GM18519 (cell line): ENCODE measurements at regions not wholly inside any gene's neighbourhood (a gene's known extent, or its start where the extent isn't known, plus 50 kb on each side); places are given as distances from the start of the nearest gene placed in this dataset.

Source experiments
- ATAC-seq: cut with Tn5 transposase; IDR thresholded peaks from one replicate; pipeline ENCODE4 v1.9.1; 2021; ENCODE audit warnings: mild to moderate bottlenecking, moderate library complexity; ENCODE audit not compliant: unreplicated experiment, low FRiP score

DNA sequence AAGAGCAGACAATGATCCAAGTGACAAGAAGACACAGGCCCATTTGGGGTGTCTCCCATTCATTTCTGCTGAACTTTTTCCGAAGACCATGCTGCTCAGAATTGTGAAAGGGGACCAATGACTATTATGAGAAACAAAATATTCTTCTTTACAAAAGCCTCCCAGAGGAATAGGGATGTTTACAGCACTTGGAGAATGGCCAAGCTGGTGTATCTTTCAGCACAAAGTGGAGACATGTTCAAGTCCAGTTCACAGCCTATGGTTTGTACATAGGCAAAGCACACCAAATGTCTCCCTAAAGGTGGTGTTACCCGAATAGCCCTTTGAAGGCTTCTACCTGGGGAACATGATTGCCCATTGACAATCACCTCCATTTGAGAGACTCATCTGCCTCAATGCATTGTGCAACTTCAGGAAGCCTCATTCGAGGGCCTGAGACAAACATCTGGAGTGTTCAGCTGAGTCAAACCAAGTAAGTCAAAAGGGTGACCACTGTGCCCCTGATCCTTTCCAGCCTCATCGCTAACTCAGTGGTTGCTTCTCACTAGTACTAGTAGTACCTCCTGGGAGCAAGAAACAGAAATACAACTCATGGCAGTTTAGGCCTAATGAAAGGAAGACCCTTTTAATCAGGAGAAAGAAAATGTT lies 451.0 kb upstream of the MARCKS start:
- no peak for ATAC-seq

DNA sequence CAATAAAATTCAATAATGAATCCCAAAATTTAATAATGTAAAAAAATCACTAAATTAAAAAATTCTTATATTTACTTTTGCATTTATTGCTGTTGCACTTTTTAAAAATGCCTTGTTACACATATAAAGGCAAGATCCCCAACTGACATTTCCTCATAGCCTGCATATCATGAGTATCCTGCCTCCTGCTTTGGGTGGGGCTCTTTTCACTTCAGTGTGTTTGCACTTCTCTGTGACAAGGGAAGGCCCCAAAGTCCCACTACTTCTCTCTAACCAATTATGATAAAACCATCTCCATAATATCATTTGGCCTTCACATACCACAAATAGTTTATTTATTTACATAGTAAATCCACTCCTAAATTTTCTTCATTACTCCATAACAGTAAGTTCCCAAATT lies 446.1 kb upstream of the MARCKS start:
- ATAC-seq: no peak

DNA sequence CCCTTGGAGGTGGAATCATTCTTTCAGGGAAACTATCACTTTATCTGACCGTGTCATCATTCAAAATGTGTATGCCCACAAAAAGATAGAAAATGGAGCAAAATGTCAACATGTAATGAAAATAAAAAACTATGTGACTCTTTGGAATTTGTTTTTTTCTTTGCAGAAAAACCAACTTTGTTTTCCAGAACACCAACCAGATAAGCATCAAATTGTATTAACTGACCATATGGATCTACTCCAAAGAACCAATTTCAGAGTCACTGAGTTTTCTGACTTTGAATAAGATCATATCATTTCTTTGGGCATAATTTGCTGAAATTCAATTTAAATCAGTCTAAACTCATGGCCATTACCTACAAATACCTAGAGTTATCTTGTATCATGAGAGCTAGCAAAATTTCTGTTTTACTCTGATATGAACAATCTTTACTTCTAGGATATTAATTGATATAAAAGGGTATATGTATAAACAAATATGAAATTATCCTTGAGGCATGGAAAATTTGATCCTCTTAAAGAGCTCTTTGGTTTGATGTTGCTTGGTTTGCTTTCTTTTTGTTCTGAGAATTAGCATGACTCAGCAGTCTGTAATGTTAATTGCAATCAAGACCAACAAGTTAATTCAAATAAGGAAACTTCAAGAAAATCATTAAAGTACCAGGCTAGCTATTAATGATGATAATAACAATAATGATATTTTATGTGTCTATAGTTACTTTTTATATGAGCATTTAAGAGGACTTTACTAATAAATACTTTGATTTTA lies 444.4 kb upstream of the MARCKS start:
- no peak for ATAC-seq

DNA sequence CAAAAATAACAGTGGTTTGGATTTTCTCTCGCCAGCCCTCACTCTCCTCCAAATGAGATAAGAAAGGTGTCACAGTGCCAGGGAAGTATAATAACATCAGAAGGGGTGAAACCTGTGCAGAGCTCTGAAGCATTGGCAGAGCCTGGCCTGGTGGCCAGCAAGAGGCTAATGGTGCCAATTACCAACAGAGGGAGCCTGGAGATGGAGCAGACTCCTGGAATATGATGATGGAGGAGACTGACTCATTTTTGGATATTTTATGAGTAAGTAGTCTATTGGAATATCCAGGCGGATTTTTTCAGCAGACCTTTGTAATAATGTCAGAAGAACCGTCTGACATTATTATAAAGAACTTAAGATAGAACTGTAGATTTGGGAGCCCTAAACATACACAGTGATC lies 442.6 kb upstream of the MARCKS start:
- no peak for ATAC-seq

DNA sequence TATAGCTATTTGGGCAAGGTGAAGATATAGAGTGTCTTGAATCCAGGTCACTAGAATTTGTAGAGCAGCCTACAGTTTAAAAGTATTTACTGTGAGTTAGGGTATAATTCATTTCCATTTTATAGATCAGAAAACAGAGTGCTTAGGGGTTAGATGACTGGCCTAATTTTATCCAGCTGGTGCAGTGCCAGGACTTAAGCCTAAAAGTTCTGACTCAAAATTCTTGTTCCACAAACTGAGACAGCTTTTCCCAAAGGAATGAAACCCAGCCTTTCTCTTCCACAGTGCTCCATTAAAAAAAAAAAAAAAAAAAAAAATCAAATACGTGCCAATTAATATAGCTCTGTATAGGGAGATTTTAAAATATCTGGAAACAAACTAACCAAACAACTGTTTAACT lies 441.0 kb upstream of the MARCKS start:
- no peak for ATAC-seq

DNA sequence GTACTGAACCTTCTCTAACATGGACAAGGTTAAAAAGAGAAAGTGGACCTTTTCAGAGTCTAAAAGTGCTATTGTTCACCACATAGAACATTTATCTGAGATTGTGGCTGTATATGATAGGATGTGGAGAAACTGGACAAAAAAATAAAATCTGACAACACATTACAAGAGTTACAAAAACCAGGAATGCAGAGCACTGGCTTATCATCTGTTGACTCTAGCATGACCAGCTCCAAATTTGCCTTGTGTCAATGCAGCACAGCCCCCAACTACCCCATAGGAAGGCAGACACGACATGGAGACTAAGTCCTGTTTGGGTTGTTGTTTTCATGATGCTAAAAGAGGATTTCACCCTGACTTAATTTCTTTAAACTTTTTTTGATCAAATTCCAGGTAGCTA lies 436.9 kb upstream of the MARCKS start:
- no peak for ATAC-seq

DNA sequence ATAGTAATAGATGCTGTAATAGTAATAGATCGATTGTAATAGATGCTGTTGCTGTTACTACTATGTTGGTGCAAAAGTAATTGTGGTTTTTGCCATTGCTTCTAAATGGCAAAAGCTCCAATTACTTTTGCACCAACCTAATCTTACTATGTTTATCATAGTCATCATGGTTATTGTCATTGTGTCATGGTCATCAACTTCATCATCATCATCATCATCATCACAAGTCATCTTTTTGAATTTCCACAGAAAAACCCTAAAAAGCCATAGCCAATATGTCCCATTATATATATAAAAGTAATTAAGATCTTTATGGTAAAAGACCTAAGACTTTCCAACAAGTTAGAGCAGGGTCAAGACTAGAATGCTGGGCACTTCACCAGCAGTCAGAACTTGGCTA lies 435.1 kb upstream of the MARCKS start:
- no peak for ATAC-seq

DNA sequence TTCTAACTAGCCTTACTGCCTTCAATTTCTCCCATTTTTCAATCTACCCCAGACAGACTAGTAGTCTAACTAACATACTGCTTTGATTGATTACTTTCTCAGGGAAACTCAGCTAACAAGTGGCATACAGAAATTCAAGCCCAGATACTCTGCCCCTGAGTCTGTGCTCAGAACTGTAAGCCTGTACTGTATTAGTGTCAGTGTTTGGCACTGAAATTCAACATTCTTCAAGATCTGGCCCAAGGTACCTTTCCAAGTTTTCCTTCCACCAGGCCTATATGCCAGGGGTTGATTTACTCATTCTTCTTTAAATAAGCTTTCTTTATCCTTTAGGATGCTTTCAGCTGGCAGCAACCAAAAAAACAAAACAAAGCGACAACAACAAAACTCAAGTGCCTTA lies 433.2 kb upstream of the MARCKS start:
- no peak for ATAC-seq

DNA sequence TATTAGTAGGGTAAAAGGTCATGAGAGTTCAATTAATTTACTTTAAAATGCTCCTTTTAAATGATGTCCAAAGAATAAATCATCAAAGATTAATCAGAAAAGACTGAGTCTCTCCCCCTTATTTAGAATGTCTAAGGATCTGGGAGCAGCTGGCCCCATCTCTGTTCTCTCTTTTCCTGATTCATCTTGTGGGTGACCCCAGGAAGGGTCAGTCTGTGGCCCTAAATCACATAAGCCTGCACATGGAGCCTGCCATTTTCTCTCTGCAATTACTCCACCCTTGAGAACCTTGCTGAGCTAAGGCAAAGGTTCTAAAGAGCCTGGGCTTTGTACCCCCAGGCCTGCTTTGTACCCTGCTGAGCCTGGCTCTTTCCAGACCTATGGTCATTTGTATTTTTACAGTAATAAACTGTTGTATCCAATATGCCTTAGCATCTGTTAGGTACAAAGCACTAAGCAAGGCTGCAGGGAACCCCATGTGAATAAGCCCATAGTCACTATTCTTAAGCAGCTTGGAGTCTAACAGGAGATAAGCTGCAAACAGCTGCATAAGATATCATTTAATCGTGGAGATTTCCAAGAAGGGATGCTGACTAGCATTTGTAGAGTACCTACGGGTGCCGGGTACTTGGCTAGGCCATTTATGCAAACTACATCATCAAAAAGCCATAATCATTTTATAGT lies 431.0 kb upstream of the MARCKS start:
- no peak for ATAC-seq

DNA sequence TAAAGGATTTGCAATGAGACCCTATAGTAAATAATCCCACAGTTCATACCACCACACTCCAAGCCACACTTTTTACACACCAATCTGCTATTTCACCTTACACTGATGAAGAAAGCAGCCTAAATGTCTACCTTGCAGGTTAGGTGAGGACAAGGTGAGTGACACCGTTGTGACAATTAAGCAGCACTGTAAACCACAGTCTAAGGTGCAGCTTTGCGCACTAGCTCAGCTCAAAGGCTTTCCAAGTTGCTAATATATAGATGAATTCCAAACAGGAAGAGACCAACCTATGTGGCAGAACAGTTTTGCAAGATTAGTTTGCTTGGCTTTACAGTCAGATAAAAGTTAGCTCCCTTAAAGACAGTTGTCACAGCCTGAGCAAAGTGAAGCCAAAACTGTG lies 429.5 kb upstream of the MARCKS start:
- no peak for ATAC-seq

DNA sequence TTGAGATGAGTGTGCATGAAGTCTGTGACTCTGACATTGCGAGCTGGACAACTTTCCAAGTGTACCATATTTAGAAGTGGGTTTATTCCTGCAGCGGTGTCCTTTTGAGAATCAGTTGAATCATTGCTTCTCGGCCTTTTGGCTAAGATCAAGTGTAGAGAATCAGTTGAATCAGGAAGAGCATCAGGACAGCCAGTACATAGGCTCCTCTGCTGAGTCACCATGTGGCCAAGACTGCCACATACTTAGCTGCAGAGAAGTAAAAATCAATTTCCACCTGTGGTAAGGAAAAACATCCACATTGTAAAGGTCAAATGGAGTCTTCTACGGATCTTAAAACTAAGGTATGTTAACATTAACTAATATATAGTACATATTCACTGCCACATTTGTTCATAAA lies 428.4 kb upstream of the MARCKS start:
- ATAC-seq: no peak

DNA sequence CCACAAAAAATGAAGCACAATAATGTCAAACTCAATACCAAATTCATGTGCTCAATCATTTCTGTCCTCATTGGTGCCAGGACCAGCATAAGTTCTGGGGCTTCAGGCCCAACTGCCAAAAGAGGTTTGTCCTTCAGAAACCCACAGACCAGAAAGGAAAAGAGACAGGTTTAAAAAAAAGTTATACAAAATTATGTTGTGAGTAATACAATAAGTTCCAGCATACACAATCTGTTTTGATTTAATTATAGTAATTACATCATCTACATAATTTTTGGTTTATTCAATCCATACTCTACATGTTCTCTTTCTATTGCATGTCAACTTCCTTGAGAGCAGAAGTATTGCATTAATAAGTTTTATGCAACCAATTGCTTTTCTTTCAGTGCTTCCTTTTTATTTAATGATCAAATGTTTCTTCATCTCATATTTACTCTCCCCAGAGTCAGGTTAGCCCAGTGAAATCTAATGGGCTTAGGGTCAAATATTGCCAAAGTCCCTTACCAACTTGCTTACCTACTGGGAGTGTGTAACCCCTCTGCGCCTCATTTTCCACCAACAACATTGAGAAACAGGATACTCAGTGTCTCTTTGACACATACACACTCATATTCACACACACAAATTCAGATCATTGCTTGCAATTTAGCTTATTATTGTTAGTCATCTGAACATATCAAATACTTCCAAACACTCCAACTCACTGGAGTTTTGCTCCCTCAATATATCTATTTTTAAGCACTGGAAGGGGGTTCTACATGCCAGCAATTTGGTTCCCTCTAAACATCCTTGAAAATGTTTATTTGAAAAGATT lies 424.4 kb upstream of the MARCKS start:
- no peak for ATAC-seq

DNA sequence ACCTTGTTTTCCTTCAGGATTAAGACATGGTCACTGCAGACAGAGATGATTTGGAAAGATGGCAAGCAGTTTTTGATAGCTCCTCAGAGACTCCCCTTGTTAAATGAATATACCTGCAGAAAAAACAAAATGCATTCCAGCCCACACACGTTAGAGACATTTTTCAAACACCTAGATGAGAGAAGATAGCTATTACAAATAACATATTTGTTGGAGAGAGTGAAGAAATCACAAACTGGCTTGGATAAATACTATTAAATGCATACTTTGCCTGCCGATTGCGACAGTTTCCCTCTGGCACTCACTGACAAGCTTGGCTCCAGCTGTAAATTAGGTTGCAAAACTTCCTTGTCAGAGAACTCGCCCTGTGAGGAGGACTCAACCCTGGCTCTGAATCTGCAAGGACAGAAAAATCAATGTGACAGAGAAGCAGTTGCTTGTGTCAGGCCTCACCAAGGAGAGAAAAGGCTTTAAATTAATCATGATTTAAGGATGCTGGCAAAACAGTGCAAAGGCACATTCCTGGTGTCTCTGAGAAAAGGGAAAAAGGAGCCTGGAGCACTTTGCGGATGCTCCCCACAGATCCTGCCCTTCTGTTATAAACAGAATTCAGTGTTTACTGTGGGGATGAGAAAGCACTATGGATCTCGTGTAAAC lies 423.7 kb upstream of the MARCKS start:
- no peak for ATAC-seq

DNA sequence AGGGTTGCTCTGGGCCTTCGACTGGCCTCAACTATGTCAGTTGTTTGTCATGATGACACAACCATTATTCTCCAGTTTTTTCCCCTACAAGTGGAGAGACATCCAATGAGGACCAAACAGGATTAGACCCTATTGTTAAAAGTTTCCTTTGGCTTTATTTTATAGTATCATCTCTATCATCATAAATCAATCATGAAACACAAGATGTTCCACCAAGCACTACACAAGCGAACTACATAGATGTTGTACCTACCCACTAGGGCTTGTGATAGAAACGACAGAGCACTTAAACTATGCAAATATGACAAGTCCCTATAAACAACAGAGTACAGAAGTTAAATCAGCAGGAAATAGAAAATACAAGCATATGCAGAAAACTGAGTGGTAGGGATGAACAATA lies 422.5 kb upstream of the MARCKS start:
- ATAC-seq: no peak

DNA sequence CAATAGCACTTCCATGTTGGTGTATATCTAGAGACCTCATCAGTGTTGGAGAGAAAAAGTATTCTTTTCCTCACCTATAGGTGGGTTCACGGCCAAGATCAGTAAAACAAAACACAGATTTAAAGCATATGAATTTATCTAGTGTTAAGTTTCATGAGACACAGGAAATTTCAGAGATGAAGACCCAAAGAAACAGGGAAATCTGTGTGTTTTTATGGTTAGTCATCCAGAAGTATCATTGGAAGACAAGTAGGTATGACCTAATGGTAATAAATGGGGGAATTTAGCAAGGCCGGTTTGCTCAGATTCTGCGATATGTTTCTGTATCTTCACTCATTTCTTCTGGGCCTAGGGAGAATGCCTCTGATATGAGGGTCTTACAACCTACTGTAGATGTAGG lies 419.6 kb upstream of the MARCKS start:
- no peak for ATAC-seq

DNA sequence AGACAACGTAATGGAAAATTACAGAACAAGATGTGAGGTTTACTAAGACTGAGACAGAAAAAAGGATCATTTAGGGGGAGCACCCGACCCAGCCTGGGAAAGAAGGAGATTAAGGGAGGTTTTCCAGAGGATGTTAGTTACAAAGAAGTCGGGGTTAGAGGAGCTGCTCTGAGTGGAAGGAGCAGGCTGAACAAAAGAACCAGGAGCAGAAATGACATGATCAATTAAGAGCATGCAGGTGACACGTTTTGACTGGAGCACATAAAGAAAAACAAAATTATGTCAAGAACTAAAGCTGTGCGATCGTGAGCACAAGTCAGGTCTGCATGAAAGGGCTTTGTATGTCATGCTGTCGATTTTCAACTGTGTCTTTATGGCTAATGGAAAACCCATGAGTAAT lies 417.3 kb upstream of the MARCKS start:
- ATAC-seq: no peak

DNA sequence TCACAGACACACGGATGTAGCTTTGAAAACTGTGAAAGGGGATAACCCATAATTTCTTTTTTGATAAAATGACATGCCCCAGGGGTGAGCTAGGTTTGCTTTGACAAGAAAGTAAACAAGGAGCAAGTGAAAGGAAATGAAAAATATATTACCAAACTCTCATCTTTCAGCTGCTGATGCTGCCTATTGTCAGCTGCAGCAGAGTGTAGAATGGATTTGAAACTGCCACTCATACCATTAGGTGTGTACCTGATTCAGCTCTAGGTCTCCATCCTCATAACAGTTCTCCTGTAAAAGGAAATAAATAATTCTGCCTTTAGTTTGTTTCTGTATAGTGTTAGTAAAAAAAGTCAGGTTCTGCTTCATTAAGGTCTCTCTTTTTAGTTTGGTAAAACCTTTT lies 415.1 kb upstream of the MARCKS start:
- ATAC-seq: no peak

DNA sequence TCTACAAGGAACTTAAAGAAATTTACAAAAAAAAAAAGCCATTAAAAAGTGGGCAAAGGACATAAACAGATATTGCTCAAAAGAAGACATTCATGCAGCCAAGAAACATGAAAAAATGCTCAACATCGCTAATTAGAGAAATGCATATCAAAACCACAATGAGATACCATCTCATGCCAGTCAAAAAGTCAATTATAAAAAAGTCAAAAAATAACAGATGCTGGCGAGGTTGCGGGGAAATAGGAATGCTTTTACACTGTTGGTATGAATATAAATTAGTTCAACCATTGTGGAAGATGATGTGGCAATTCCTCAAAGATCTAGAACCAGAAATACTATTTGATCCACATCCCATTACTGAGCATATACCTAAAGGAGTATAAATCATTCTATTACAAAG lies 411.9 kb upstream of the MARCKS start:
- ATAC-seq: no peak

DNA sequence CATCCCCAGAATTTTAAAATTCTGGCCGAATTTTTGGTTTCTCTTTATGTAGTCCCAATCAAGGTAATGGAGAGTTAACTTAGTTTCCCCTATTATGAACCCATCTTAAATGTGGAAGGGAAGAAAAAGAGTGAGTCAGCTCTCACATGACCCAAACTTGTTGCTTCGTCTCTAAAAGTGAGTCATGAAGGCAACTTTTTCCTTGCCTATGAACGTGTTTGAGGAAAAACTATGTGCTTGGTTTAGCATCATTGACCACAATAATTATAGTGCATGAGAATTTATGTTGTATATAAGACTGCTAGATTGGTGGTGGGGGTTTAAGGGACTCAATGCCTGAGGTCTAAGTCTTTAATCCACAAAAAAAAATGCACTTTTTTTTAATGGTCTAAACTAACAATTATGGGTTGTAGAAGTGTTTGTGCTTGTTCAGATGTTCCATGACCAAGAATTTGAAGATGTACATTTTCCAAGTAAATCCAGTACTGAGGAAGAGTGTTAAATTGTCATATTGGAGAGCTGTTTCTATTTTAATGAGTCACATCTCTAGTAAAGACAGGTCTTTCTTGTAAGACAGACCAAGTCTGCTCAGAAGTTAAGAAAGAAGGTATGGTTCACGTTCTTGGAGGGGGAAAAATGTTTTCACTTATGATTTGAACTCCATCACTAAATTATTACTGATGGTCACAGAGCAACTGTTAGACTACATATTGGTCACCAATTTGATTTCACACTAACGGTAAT lies 409.9 kb upstream of the MARCKS start:
- ATAC-seq: no peak

DNA sequence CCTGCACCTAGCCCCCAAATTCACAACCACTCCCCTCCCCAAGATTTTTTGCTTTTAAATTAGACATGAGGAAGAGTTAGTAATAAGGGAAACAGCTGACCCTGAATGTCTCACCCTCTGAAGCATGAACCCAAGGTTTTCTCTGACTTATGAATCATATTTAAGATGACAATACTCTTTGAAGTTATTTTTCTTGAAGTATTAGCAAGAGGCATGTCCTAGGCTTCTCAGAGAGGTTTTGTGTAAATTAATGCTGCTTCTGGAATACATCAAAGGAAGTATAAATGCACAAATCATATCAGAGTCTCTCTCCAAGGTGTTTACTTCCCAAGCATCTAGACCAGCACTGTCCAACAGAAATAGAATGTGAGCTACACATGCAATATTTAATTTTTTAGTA lies 408.1 kb upstream of the MARCKS start:
- ATAC-seq: no peak
